OCI-LY7 (cell line): ENCODE measurements at regions not wholly inside any gene's neighbourhood (a gene's known extent, or its start where the extent isn't known, plus 50 kb on each side); places are given as distances from the start of the nearest gene placed in this dataset.

ENCODE experiments used
- BruUV-seq: library from RNA; stranded (reverse); fragments of 400-500 nt; replicated peaks from 2 replicates; lab custom pipeline; 2021; lab: Mats Ljungman, UMichigan
- CTCF ChIA-PET: fragments of 300-600 bp; sonication (Branson Sonifier 250); formaldehyde crosslinking; loops from one replicate; lab custom pipeline; 2022; ENCODE audit warnings: antibody characterized with exemption; ENCODE audit not compliant: unreplicated experiment; lab: Charles Lee
- POLR2A ChIA-PET: fragments of 300-600 bp; sonication (Branson Sonifier 250); formaldehyde crosslinking; loops from one replicate; lab custom pipeline; 2022; ENCODE audit warnings: antibody characterized with exemption; lab: Charles Lee
- DNase-seq: peaks from one replicate; pipeline ENCODE4 v3.0.0-alpha.2; 2015; ENCODE audit warnings: low spot score
- H2AFZ ChIP-seq: fragments of 200-600 bp; sonication (generic), shearing (Covaris generic); 2 replicates; pipeline ENCODE4 v1.6.1; 2014; ENCODE audit warnings: mild to moderate bottlenecking, antibody characterized with exemption, low read length, moderate library complexity
- H3K27ac ChIP-seq: fragments of 200-600 bp; sonication (generic); 2 replicates; pipeline ENCODE4 v1.5.1; 2014; ENCODE audit warnings: mixed run types, low read depth, mild to moderate bottlenecking, moderate library complexity, low read length, inconsistent platforms; ENCODE audit not compliant: poor library complexity, severe bottlenecking
- H3K36me3 ChIP-seq: fragments of 200-600 bp; sonication (generic); 2 replicates; pipeline ENCODE4 v1.6.1; 2014; ENCODE audit warnings: mild to moderate bottlenecking, antibody characterized with exemption, low read length, moderate library complexity, mixed read lengths; ENCODE audit not compliant: insufficient read depth
- H3K4me1 ChIP-seq: fragments of 200-600 bp; sonication (generic); 2 replicates; pipeline ENCODE4 v1.5.1; 2014; ENCODE audit warnings: mild to moderate bottlenecking, low read length; ENCODE audit not compliant: insufficient read depth, poor library complexity, severe bottlenecking
- H3K4me2 ChIP-seq: fragments of 200-600 bp; sonication (generic); 2 replicates; pipeline ENCODE4 v1.6.1; 2014; ENCODE audit warnings: mild to moderate bottlenecking, low read length
- H3K4me3 ChIP-seq: fragments of 200-600 bp; sonication (generic); 2 replicates; pipeline ENCODE4 v1.5.1; 2014; ENCODE audit warnings: mild to moderate bottlenecking, low read depth, low read length; ENCODE audit not compliant: poor library complexity, severe bottlenecking
- H3K79me2 ChIP-seq: fragments of 200-600 bp; sonication (generic); 2 replicates; pipeline ENCODE4 v1.6.1; 2016; ENCODE audit warnings: low read depth, mild to moderate bottlenecking, low read length, moderate library complexity, mixed read lengths; ENCODE audit not compliant: insufficient read depth
- H3K9me2 ChIP-seq: fragments of 200-600 bp; sonication (generic); 2 replicates; pipeline ENCODE4 v1.6.1; 2016; ENCODE audit warnings: mild to moderate bottlenecking, low read length, mixed read lengths; ENCODE audit not compliant: insufficient read depth
- H3K9me3 ChIP-seq: fragments of 200-600 bp; sonication (generic); 2 replicates; pipeline ENCODE4 v1.6.1; 2014; ENCODE audit warnings: mild to moderate bottlenecking, mixed run types, low read length, mixed read lengths
- H4K20me1 ChIP-seq: fragments of 200-600 bp; sonication (generic); 2 replicates; pipeline ENCODE4 v1.6.1; 2014; ENCODE audit warnings: mild to moderate bottlenecking, antibody characterized with exemption, low read length, moderate library complexity, mixed read lengths; ENCODE audit not compliant: insufficient read depth
- EZH2phosphoT487 ChIP-seq: fragments of 200-600 bp; sonication (generic); IDR thresholded peaks from 2 replicates; pipeline ENCODE4 v1.6.1; 2018; ENCODE audit warnings: low read depth, borderline replicate concordance, mild to moderate bottlenecking, mixed run types, antibody characterized with exemption, low read length, moderate library complexity, mixed read lengths
- intact Hi-C: fragments of 100-400 bp; cut with micrococcal nuclease; formaldehyde crosslinking; loops from one replicate; pipeline ENCODE4 v1.10.0; 2022; ENCODE audit not compliant: unreplicated experiment
- TF ChIP-seq, protein P1 (sequence below): fragments of 200-600 bp; sonication (generic); conservative IDR thresholded peaks from 2 replicates; pipeline ENCODE4 v1.5.1; 2014; ENCODE audit warnings: mild to moderate bottlenecking, antibody characterized with exemption, low read length, moderate library complexity, mixed read lengths

DNA sequence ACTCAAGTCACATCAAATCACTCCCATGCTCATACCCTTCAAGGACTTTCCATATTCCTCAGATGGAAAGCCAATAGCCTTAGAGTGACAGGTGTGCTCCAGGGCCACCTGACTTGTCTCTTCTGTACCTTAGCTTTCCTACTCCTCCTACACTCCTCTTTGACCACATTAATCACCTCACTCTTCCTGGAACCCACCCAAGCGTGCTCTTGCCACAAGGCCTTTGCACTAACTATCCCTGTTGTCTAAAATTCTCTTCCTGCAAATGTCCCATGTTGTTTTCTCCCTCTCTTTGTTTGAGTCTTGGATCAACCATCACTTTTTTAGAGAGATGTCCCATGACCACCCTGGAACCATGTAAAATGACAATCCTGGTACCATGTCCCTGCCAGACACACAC, 244.1 kb downstream of the AASDHPPT start:
- no TSS peak for BruUV-seq
- H3K4me1 ChIP-seq, result no peaks in the 10 kb centered on the region
- H3K79me2 ChIP-seq, result no peaks in the 10 kb centered on the region
- H3K36me3 ChIP-seq, result no peaks in the 10 kb centered on the region
- H2AFZ ChIP-seq, result no peak overlapping the region
- H4K20me1 ChIP-seq, result no peaks in the 10 kb centered on the region
- H3K4me2 ChIP-seq, result no peak overlapping the region
- POLR2A ChIA-PET, result no interaction called here
- H3K9me3 ChIP-seq, result no peaks in the 10 kb centered on the region
- no peak overlapping the region for H3K27ac ChIP-seq
- no peaks in the 10 kb centered on the region for H3K9me2 ChIP-seq
- H3K4me3 ChIP-seq, result no peak overlapping the region
- CTCF ChIA-PET, result no interaction called here
- DNase-seq, result no peak
- TF ChIP-seq EZH2phosphoT487, result no peak
- TF ChIP-seq, protein P1, sequence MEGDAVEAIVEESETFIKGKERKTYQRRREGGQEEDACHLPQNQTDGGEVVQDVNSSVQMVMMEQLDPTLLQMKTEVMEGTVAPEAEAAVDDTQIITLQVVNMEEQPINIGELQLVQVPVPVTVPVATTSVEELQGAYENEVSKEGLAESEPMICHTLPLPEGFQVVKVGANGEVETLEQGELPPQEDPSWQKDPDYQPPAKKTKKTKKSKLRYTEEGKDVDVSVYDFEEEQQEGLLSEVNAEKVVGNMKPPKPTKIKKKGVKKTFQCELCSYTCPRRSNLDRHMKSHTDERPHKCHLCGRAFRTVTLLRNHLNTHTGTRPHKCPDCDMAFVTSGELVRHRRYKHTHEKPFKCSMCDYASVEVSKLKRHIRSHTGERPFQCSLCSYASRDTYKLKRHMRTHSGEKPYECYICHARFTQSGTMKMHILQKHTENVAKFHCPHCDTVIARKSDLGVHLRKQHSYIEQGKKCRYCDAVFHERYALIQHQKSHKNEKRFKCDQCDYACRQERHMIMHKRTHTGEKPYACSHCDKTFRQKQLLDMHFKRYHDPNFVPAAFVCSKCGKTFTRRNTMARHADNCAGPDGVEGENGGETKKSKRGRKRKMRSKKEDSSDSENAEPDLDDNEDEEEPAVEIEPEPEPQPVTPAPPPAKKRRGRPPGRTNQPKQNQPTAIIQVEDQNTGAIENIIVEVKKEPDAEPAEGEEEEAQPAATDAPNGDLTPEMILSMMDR, result no peak
- intact Hi-C loops, result no loop called here

DNA sequence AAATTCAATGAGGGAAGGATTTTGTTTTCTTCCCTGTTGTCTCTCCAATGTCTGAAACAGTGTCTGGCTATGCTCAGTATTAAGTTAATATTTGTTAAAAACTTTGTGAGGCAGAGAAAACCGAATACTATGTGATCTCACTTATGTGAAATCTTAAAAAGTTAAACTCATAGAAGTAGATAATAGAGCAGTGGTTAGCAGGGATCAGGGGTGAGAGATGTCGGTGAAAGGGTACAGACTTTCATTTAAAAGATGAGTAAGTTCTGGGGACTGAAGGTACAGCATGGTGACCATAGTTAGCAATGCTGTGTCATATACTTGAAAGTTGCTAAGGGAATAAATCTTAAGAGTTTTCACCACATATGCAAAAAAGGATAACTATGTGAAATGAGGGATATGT, 244.6 kb downstream of the AASDHPPT start:
- DNase-seq, result no peak
- intact Hi-C loops, result no loop called here
- TF ChIP-seq, protein P1, result no peak
- TF ChIP-seq EZH2phosphoT487, result no peak
- no peaks in the 10 kb centered on the region for H3K9me2 ChIP-seq
- H3K79me2 ChIP-seq, result no peaks in the 10 kb centered on the region
- no peak overlapping the region for H2AFZ ChIP-seq
- H3K4me3 ChIP-seq, result no peak overlapping the region
- H3K36me3 ChIP-seq, result no peaks in the 10 kb centered on the region
- no peaks in the 10 kb centered on the region for H3K4me1 ChIP-seq
- H3K4me2 ChIP-seq, result no peak overlapping the region
- no TSS peak for BruUV-seq
- H3K9me3 ChIP-seq, result no peaks in the 10 kb centered on the region
- H4K20me1 ChIP-seq, result no peaks in the 10 kb centered on the region
- H3K27ac ChIP-seq, result no peak overlapping the region
- ChIA-PET CTCF (no interaction called here), POLR2A (no interaction called here)

DNA sequence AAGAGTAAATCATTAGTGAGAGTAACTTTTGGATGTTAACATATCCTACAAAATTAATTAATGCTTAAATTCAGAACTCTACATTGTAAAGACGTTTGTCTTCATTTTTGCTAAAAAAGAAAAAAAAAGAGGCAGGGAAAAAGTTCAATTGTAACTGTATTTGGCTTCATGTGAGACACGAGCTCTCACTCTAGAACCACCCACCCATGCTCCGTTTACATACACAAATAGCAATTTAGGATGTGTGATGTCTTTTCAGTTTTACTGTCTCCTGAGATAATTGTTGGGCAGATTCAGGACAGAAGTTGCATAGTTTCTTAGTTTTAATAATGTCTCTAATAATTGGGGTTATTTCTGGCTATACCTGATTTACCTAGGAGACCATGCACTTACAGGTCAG, 248.6 kb downstream of the AASDHPPT start:
- Histone ChIP-seq H3K9me3 (no peaks in the 10 kb centered on the region), H3K9me2 (no peaks in the 10 kb centered on the region), H2AFZ (no peak overlapping the region), H3K4me1 (no peaks in the 10 kb centered on the region), H3K36me3 (no peaks in the 10 kb centered on the region), H3K27ac (no peak overlapping the region), H3K4me3 (no peak overlapping the region), H3K4me2 (no peak overlapping the region), H3K79me2 (no peaks in the 10 kb centered on the region), H4K20me1 (no peaks in the 10 kb centered on the region)
- no TSS peak for BruUV-seq
- no peak for DNase-seq
- ChIA-PET POLR2A (no interaction called here), CTCF (no interaction called here)
- no peak for TF ChIP-seq EZH2phosphoT487
- TF ChIP-seq, protein P1, result no peak
- intact Hi-C loops, result no loop called here
